ENCODE measurements at regions not wholly inside any gene's neighbourhood (a gene's known extent, or its start where the extent isn't known, plus 50 kb on each side); places are given as distances from the start of the nearest gene placed in this dataset.

GRCh38 chr6:137795501-137795900 lies 71.6 kb upstream of the TNFAIP3 start:
- H3K18ac ChIP-seq (ENCODE audit: insufficient read length, low read depth, low read length): no peak overlapping the region
- no peak overlapping the region for H3K4me2 ChIP-seq (ENCODE audit: insufficient read depth, insufficient read length, low read length)
- no peaks in the 10 kb centered on the region for H3K27me3 ChIP-seq (ENCODE audit: insufficient read depth, low read length)
- no peaks in the 10 kb centered on the region for H3K79me2 ChIP-seq (ENCODE audit: insufficient read depth, low read length)
- no peaks in the 10 kb centered on the region for H3K4me1 ChIP-seq (ENCODE audit: insufficient read depth, low read length)
- H3K9ac ChIP-seq (ENCODE audit: extremely low read depth, insufficient read length, low read length): no peak overlapping the region
- no peak overlapping the region for H3K56ac ChIP-seq (ENCODE audit: insufficient read length, low read depth, low read length)
- H2BK15ac ChIP-seq (ENCODE audit: low read depth, low read length): no peak overlapping the region
- no peak overlapping the region for H2AK5ac ChIP-seq (ENCODE audit: insufficient read length, low read length)
- no peak overlapping the region for H3T11ph ChIP-seq (ENCODE audit: low read length)
- DNase-seq: no peak
- H4K5ac ChIP-seq (ENCODE audit: insufficient read length, low read depth, low read length): no peak overlapping the region
- Mint-ChIP-seq H3K4me3 (no peak overlapping the region), H3K9me3 (no peaks in the 10 kb centered on the region), H3K27ac (no peak overlapping the region), H3K4me1 (peaks cover 0 to 9% of the 10 kb centered on the region in 2 experiments; a peak in 3 of 4 replicates), H3K36me3 (ENCODE audit: insufficient read depth in 1 of 3, low read depth in 3 of 3) (no peaks in the 10 kb centered on the region), H3K27me3 (ENCODE audit: low read depth) (no peaks in the 10 kb centered on the region; the same call in 1 of the 2 replicates)
- H4K91ac ChIP-seq (ENCODE audit: insufficient read length, low read depth, low read length): no peak overlapping the region
- H2BK20ac ChIP-seq (ENCODE audit: low read depth, low read length, poor library complexity, severe bottlenecking): no peak overlapping the region
- no peak overlapping the region for H4K8ac ChIP-seq (replicated peaks; ENCODE audit: insufficient read length, low read depth, low read length)
- no peaks in the 10 kb centered on the region for H3K23me2 ChIP-seq (ENCODE audit: insufficient read length, low read depth, low read length, poor library complexity, severe bottlenecking)
- no peak overlapping the region for H2BK5ac ChIP-seq (ENCODE audit: insufficient read length, low read length)
- H4K20me1 ChIP-seq (ENCODE audit: control insufficient read depth, insufficient read depth, insufficient read length): no peaks in the 10 kb centered on the region
- H3K27ac ChIP-seq (ENCODE audit: insufficient read length, low read depth, low read length): no peak overlapping the region
- H3K79me1 ChIP-seq (ENCODE audit: insufficient read depth, low read depth, low read length, poor library complexity, severe bottlenecking): no peaks in the 10 kb centered on the region
- H3K14ac ChIP-seq (ENCODE audit: insufficient read depth, low read length): no peak overlapping the region
- no peak overlapping the region for H3K4ac ChIP-seq (ENCODE audit: low read depth, low read length)
- no peak overlapping the region for H3K23ac ChIP-seq (ENCODE audit: insufficient read length, low read depth, low read length)
- H2AFZ ChIP-seq (ENCODE audit: low read length): no peak overlapping the region
- H2BK120ac ChIP-seq (ENCODE audit: low read depth, low read length, poor library complexity, severe bottlenecking): no peak overlapping the region
- no peaks in the 10 kb centered on the region for H3K9me3 ChIP-seq (ENCODE audit: control insufficient read depth, low read depth, low read length)
- TF ChIP-seq, protein P1, sequence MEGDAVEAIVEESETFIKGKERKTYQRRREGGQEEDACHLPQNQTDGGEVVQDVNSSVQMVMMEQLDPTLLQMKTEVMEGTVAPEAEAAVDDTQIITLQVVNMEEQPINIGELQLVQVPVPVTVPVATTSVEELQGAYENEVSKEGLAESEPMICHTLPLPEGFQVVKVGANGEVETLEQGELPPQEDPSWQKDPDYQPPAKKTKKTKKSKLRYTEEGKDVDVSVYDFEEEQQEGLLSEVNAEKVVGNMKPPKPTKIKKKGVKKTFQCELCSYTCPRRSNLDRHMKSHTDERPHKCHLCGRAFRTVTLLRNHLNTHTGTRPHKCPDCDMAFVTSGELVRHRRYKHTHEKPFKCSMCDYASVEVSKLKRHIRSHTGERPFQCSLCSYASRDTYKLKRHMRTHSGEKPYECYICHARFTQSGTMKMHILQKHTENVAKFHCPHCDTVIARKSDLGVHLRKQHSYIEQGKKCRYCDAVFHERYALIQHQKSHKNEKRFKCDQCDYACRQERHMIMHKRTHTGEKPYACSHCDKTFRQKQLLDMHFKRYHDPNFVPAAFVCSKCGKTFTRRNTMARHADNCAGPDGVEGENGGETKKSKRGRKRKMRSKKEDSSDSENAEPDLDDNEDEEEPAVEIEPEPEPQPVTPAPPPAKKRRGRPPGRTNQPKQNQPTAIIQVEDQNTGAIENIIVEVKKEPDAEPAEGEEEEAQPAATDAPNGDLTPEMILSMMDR (conservative IDR thresholded peaks at IDR 0.05): no peak
- no CpG with 5 or more reads among the region's 3 CpGs for WGBS (ENCODE audit: extremely low coverage, insufficient read length, low lambda C conversion rate)
- H2BK12ac ChIP-seq (ENCODE audit: insufficient read length, low read depth, low read length): no peak overlapping the region

Data from H9 (cell line).